Astrocyte of the hippocampus (primary cell): ENCODE measurements at regions not wholly inside any gene's neighbourhood (a gene's known extent, or its start where the extent isn't known, plus 50 kb on each side); places are given as distances from the start of the nearest gene placed in this dataset.

Source experiments
- DNase-seq: peaks from one replicate; pipeline ENCODE4 v3.0.0; 2011; ENCODE audit warnings: low read depth, low spot score

DNA sequence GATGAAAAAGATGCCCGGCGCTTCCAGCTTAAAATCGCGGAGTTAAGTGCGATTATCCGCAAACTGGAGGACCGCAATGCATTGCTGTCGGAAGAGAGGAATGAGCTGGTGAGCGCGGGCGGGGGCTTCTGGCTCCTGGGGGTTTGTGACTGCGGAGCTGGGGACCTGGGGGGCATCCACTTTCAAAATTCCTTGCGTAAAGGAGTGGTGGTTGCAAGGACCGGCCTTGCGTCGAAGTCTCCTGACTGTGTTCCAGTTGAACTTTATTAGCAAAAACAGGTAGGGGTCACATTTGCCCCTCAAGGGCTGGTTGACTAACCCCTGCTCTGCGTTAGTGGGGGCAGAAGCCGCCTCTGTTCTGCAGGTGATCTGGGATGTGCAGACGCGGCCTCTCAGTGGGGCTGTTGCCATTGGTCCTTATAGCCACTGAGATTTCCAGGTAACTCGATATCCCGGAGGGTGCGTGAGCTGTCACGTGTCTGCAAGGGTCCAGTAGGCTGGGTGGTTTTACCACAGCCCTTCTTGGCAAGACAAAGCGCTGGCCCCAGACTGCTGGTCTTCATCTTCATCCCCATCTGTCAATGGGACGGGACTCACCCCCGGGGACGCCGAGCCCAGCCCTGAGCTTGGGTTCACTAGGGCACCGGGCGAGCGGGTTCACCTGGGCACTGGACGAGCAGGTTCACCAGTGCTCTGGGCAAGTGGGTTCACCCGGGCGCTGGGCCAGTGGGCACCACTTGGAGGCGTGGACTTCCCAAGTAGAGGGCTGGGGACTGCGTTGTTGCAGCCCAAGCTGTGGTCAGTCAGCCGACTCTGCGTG, 51.5 kb upstream of the DPYSL4 start:
- no peak for DNase-seq

DNA sequence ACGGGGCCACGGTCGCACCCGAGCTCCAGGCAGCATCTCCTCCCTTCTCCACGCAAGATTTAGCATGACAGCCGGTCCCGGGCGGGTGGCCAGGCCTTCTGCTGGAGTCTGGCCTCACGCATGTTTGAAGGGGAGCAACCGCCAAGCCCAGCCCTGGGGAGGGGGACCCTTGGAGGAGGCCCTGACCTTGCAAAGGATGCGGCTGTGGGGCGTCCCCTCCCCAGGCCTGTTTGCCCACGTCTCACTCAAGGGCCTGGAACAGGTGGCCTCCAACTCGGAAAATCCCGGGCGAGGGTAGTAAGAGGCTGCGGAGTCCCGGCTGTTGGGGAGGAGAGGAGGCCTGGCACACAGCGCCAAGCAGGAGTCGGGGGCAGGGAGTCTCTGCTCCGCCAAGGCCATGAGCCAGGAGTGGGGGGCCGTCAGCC, 50.6 kb upstream of the DPYSL4 start:
- DNase-seq, result no peak

DNA sequence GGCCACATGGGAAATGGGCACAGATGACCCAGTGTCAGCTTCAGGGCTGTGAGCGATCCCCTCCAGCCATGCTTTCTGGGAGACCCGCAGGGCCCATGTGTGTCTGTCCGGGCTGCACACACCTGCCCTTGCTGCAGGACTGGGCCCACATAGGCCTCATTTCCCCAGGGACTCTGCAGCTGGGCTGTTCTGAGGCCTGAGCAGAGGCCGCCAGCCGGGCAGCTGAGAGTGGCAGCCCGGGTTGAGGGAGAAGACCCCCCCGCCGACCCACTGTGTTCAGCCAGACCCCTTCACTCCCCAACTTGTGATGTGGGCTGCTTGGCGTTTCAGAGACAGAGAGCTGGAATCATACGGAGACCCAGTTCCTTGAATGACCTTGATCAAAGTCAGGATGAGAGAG, 50.1 kb upstream of the DPYSL4 start:
- DNase-seq, result no peak
